ENCODE measurements at regions not wholly inside any gene's neighbourhood (a gene's known extent, or its start where the extent isn't known, plus 50 kb on each side); places are given as distances from the start of the nearest gene placed in this dataset.

DNA sequence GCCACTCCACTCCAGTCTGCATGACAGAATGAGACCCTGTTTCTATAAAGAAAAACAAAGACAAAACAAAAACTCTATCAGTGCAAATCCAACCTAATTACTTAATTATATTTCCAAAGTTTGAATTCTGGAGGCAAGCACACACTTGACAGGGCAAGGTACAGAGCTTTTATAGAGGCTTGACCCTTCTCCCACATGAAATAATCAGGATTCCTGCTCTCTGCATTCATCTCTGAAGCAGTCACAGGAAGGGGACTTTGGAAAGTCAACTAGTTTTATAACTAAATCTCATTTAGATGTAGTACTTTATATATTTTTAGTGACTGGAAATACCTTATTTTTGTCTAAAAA is 91.9 kb upstream of the CHD1 start:
- no peak for TF ChIP-seq POLR2A (IDR thresholded peaks at IDR 0.05)
- TF ChIP-seq, protein P1, sequence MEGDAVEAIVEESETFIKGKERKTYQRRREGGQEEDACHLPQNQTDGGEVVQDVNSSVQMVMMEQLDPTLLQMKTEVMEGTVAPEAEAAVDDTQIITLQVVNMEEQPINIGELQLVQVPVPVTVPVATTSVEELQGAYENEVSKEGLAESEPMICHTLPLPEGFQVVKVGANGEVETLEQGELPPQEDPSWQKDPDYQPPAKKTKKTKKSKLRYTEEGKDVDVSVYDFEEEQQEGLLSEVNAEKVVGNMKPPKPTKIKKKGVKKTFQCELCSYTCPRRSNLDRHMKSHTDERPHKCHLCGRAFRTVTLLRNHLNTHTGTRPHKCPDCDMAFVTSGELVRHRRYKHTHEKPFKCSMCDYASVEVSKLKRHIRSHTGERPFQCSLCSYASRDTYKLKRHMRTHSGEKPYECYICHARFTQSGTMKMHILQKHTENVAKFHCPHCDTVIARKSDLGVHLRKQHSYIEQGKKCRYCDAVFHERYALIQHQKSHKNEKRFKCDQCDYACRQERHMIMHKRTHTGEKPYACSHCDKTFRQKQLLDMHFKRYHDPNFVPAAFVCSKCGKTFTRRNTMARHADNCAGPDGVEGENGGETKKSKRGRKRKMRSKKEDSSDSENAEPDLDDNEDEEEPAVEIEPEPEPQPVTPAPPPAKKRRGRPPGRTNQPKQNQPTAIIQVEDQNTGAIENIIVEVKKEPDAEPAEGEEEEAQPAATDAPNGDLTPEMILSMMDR (IDR thresholded peaks at IDR 0.05), result no peak
